Suprapubic skin (tissue), 4 donors: ENCODE measurements at regions not wholly inside any gene's neighbourhood (a gene's known extent, or its start where the extent isn't known, plus 50 kb on each side); places are given as distances from the start of the nearest gene placed in this dataset.

ENCODE experiments used
- DNase-seq, 2 donors: peaks; one replicate each; pipeline ENCODE4 v3.0.0-alpha.2; 2019; ENCODE audit warnings: low spot score in 2 of 2
- H3K27ac ChIP-seq: fragments of 200-600 bp; sonication (generic); one replicate; pipeline ENCODE4 v1.5.1; 2019
- H3K27me3 ChIP-seq: fragments of 200-600 bp; sonication (generic); one replicate; pipeline ENCODE4 v1.5.1; 2019
- H3K36me3 ChIP-seq: fragments of 200-600 bp; sonication (generic); one replicate; pipeline ENCODE4 v1.5.1; 2019
- H3K4me1 ChIP-seq: fragments of 200-600 bp; sonication (generic); one replicate; pipeline ENCODE4 v1.5.1; 2019
- H3K4me3 ChIP-seq: fragments of 200-600 bp; sonication (generic); one replicate; pipeline ENCODE4 v1.5.1; 2019; ENCODE audit warnings: mild to moderate bottlenecking
- H3K9me3 ChIP-seq: fragments of 200-600 bp; sonication (generic); one replicate; pipeline ENCODE4 v1.5.1; 2019
- CTCF ChIP-seq, 2 donors: fragments of 200-600 bp in 1 of 2; fragments of 450-650 bp in 1 of 2; sonication (generic) in 1 of 2; IDR thresholded peaks; one replicate each; pipeline ENCODE4 v1.5.1; 2016 to 2019; ENCODE audit warnings: antibody characterized with exemption in 2 of 2, mild to moderate bottlenecking in 1 of 2, moderate library complexity in 1 of 2
- EP300 ChIP-seq: sonication (generic); formaldehyde crosslinking; IDR thresholded peaks from one replicate; pipeline ENCODE4 v1.6.1; 2017; ENCODE audit warnings: antibody characterized with exemption
- POLR2A ChIP-seq, 2 donors: fragments of 450-650 bp; IDR thresholded peaks; one replicate each; pipeline ENCODE4 v1.6.1; 2017; ENCODE audit warnings: antibody characterized with exemption in 2 of 2, mild to moderate bottlenecking in 2 of 2, moderate library complexity in 2 of 2
- POLR2AphosphoS5 ChIP-seq, 3 donors: sonication (generic); formaldehyde crosslinking; IDR thresholded peaks; one replicate each; pipeline ENCODE4 v1.6.1; 2017; ENCODE audit warnings: antibody characterized with exemption in 3 of 3
- WGBS: methylation state at CpG from one replicate; pipeline ENCODE4 v1.1.5; 2018; 5-methylcytosine and 5-hydroxymethylcytosine counted together

GRCh38 chr10:117462816-117463544 lies 79.6 kb upstream of the EMX2 start:
- DNase-seq, result no peak
- Histone ChIP-seq H3K36me3 (no peaks in the 10 kb centered on the region), H3K4me1 (peaks cover 25% of the 10 kb centered on the region), H3K27ac (peak overlapping the region; percentile 83), H3K27me3 (no peaks in the 10 kb centered on the region), H3K9me3 (no peaks in the 10 kb centered on the region), H3K4me3 (no peak overlapping the region)
- TF ChIP-seq POLR2A (IDR thresholded peaks at IDR 0.05), result no peak
- 90% methylated on average over 1 of the region's 1 CpG for WGBS

- no peaks in the 10 kb centered on the region for H3K9me3 ChIP-seq
- H3K4me3 ChIP-seq, result no peak overlapping the region
- TF ChIP-seq CTCF (IDR thresholded peaks at IDR 0.05) (no peak), EP300 (no peak), POLR2A (IDR thresholded peaks at IDR 0.05) (no peak), POLR2AphosphoS5 (IDR thresholded peaks at IDR 0.05) (no peak)
- no peak for DNase-seq
- no peaks in the 10 kb centered on the region for H3K36me3 ChIP-seq
- no peaks in the 10 kb centered on the region for H3K27me3 ChIP-seq
- WGBS, result 65% methylated on average over 6 of the region's 6 CpGs
- peaks cover 30% of the 10 kb centered on the region for H3K4me1 ChIP-seq
- H3K27ac ChIP-seq, result peak overlapping the region; percentile 83
These were observed 80.1 kb upstream of the EMX2 start for GRCh38 chr10:117462424-117462792.

GRCh38 chr10:117461766-117462423 lies 80.7 kb upstream of the EMX2 start:
- Histone ChIP-seq H3K27me3 (no peaks in the 10 kb centered on the region), H3K27ac (peak overlapping the region; percentile 83)
- TF ChIP-seq POLR2A (IDR thresholded peaks at IDR 0.05) (no peak), EP300 (no peak), CTCF (IDR thresholded peaks at IDR 0.05) (no peak), POLR2AphosphoS5 (IDR thresholded peaks at IDR 0.05) (peak in 1 of 3 donors; percentile 25)

GRCh38 chr10:117460846-117461765 lies 81.4 kb upstream of the EMX2 start:
- peak overlapping the region; percentile 83 for H3K27ac ChIP-seq

More at GRCh38 chr10:117461766-117462423, 80.7 kb upstream of the EMX2 start:
- Histone ChIP-seq H3K9me3 (no peaks in the 10 kb centered on the region), H3K36me3 (no peaks in the 10 kb centered on the region), H3K4me1 (peaks cover 35% of the 10 kb centered on the region), H3K4me3 (no peak overlapping the region)
- peak; percentile 88 to 89 for DNase-seq
- WGBS, result 20% methylated on average over 3 of the region's 7 CpGs

More at GRCh38 chr10:117460846-117461765, 81.4 kb upstream of the EMX2 start:
- Histone ChIP-seq H3K4me1 (peaks cover 43% of the 10 kb centered on the region), H3K36me3 (no peaks in the 10 kb centered on the region), H3K4me3 (no peak overlapping the region), H3K9me3 (no peaks in the 10 kb centered on the region), H3K27me3 (no peaks in the 10 kb centered on the region)
- no peak for DNase-seq
- WGBS, result 58% methylated on average over 6 of the region's 7 CpGs
- no peak for TF ChIP-seq CTCF (IDR thresholded peaks at IDR 0.05)
- no peak for TF ChIP-seq POLR2A (IDR thresholded peaks at IDR 0.05)
- no peak for TF ChIP-seq POLR2AphosphoS5 (IDR thresholded peaks at IDR 0.05)
- TF ChIP-seq EP300, result no peak
